DND-41 (cell line): ENCODE measurements at regions not wholly inside any gene's neighbourhood (a gene's known extent, or its start where the extent isn't known, plus 50 kb on each side); places are given as distances from the start of the nearest gene placed in this dataset.
"Not testable (repeated sequence)": the region's sequence is repeated elsewhere in the genome, so short reads cannot be mapped to it uniquely, and the experiment has no call there.

Source experiments
- EZH2 ChIP-seq: IDR thresholded peaks from 3 replicates; pipeline ENCODE4 v1.6.1; 2012; ENCODE audit warnings: borderline replicate concordance, low read depth, mild to moderate bottlenecking, moderate library complexity, low read length, inconsistent platforms; ENCODE audit not compliant: severe bottlenecking
- TF ChIP-seq, protein P1 (sequence below): IDR thresholded peaks from 2 replicates; pipeline ENCODE4 v1.5.1; 2012; ENCODE audit warnings: borderline replicate concordance, low read length, moderate library complexity, mild to moderate bottlenecking; ENCODE audit not compliant: poor library complexity, severe bottlenecking; ENCODE audit errors: extremely low read depth

GRCh38 chr17:63057560-63057959, 91.5 kb downstream of the TANC2 start:
- TF ChIP-seq, protein P1, sequence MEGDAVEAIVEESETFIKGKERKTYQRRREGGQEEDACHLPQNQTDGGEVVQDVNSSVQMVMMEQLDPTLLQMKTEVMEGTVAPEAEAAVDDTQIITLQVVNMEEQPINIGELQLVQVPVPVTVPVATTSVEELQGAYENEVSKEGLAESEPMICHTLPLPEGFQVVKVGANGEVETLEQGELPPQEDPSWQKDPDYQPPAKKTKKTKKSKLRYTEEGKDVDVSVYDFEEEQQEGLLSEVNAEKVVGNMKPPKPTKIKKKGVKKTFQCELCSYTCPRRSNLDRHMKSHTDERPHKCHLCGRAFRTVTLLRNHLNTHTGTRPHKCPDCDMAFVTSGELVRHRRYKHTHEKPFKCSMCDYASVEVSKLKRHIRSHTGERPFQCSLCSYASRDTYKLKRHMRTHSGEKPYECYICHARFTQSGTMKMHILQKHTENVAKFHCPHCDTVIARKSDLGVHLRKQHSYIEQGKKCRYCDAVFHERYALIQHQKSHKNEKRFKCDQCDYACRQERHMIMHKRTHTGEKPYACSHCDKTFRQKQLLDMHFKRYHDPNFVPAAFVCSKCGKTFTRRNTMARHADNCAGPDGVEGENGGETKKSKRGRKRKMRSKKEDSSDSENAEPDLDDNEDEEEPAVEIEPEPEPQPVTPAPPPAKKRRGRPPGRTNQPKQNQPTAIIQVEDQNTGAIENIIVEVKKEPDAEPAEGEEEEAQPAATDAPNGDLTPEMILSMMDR, result not testable (repeated sequence)
- TF ChIP-seq EZH2, result not testable (repeated sequence)
